A673 (cell line): ENCODE measurements at regions not wholly inside any gene's neighbourhood (a gene's known extent, or its start where the extent isn't known, plus 50 kb on each side); places are given as distances from the start of the nearest gene placed in this dataset.
"Not testable (repeated sequence)": the region's sequence is repeated elsewhere in the genome, so short reads cannot be mapped to it uniquely, and the experiment has no call there.

Source experiments
- CTCF ChIP-seq: fragments of 300-800, 200-600 bp; sonication (generic); conservative IDR thresholded peaks from 2 replicates; pipeline ENCODE4 v1.5.1; 2017; ENCODE audit warnings: low read depth, mild to moderate bottlenecking, antibody characterized with exemption, low read length, moderate library complexity, mixed read lengths
- EZH2 ChIP-seq: fragments of 200-600 bp; sonication (generic); IDR thresholded peaks from 2 replicates; pipeline ENCODE4 v1.6.1; 2017; ENCODE audit warnings: borderline replicate concordance, low read depth, mild to moderate bottlenecking, mixed read lengths, antibody characterized with exemption, low read length; ENCODE audit not compliant: poor library complexity, severe bottlenecking

GRCh38 chr12:67092934-67093333 is 176.2 kb upstream of the CAND1 start:
- TF ChIP-seq CTCF, EZH2: not testable (repeated sequence)
